ENCODE measurements at regions not wholly inside any gene's neighbourhood (a gene's known extent, or its start where the extent isn't known, plus 50 kb on each side); places are given as distances from the start of the nearest gene placed in this dataset.

DNA sequence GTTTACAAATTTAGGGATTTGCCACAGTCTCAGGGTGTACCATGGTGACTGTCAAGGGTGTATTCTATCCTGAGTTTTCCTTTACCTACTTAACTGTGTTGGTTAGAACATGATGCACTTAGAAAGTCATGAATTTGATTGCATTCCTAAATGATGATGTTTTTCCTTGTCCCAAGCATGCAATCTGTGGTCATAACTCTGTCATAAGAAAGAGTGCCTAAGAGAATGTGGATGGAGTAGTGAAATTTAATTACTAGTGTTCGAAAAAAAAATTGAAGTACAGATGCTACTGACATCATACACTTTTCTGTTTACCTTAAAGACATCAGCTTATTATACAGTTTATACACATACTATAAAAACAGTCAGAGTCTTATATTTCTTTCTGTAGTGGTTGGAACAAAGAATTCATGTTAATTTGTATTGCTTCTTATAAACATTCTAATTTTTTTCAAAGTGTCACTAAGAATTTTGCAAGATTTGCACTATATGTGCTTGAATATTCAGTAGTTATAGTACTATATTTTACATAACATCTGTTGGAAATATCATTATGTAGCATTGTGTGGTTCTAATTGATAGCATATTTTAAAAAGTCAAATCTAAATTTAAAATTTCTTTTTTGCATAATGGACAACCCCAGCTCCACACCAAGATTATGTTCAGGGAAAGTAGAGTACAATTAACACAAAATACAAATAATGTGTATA, 231.3 kb upstream of the KCNMB2 start:
- TF ChIP-seq, protein P1, sequence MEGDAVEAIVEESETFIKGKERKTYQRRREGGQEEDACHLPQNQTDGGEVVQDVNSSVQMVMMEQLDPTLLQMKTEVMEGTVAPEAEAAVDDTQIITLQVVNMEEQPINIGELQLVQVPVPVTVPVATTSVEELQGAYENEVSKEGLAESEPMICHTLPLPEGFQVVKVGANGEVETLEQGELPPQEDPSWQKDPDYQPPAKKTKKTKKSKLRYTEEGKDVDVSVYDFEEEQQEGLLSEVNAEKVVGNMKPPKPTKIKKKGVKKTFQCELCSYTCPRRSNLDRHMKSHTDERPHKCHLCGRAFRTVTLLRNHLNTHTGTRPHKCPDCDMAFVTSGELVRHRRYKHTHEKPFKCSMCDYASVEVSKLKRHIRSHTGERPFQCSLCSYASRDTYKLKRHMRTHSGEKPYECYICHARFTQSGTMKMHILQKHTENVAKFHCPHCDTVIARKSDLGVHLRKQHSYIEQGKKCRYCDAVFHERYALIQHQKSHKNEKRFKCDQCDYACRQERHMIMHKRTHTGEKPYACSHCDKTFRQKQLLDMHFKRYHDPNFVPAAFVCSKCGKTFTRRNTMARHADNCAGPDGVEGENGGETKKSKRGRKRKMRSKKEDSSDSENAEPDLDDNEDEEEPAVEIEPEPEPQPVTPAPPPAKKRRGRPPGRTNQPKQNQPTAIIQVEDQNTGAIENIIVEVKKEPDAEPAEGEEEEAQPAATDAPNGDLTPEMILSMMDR (IDR thresholded peaks at IDR 0.05 in 8 of 11, conservative IDR thresholded peaks at IDR 0.05 in 3 of 11): no peak
- TF ChIP-seq POLR2A (IDR thresholded peaks at IDR 0.05) (no peak), POLR2AphosphoS5 (IDR thresholded peaks at IDR 0.05) (no peak)

Measured in spleen (tissue), 7 donors.